GM18951 (cell line): ENCODE measurements at regions not wholly inside any gene's neighbourhood (a gene's known extent, or its start where the extent isn't known, plus 50 kb on each side); places are given as distances from the start of the nearest gene placed in this dataset.
"Not testable (repeated sequence)": the region's sequence is repeated elsewhere in the genome, so short reads cannot be mapped to it uniquely, and the experiment has no call there.

ENCODE experiments used
- POLR2A ChIP-seq: IDR thresholded peaks from 4 replicates; pipeline ENCODE4 v1.6.1; 2011; ENCODE audit warnings: mild to moderate bottlenecking; ENCODE audit not compliant: insufficient read length, insufficient read depth; ENCODE audit errors: extremely low read depth
- in situ Hi-C: fragments of 300-500 bp; cut with MboI; formaldehyde crosslinking; loops from one replicate; pipeline ENCODE4 v1.12.0; 2022; ENCODE audit warnings: low sequenced_read_pairs, mixed read lengths, inconsistent platforms; ENCODE audit not compliant: unreplicated experiment

DNA sequence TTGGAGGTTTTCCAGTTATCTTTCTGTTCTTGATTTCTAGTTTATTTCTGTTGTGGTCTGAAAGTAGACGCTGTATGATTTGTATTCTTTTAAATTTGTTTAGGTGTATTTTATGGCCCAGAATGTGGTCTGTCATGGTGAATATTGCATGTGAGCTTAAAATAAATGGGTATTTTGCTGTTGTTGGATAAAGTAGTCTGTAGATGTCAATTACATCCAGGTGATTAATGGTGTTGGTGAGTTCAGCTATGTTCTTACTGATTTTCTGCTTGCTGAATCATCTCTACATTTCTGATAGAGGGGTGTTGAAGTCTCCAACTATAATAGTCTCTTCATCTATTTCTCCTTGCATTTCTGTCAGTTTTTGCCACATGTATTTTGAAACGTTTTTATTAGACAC is 383.3 kb upstream of the SGO1 start:
- in situ Hi-C loops, result no loop called here
- no peak for TF ChIP-seq POLR2A

DNA sequence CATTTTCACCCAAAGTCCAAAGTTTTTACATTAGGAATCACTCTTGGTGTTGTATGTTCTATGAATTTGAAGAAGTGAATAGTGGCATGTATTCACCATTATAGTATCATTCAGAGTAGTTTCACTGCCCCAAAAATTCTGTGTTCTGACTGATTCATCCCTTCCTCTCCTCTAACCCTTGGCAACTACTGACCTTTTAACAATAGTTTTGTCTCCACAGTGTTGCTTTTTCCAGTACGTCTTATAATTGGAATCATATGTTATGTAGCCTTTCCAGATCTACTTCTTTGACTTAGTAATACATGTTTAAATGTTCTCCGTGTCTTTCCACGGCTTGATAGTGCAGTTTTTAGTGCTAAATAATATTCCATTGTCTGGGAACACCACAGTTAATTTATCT is 379.0 kb upstream of the SGO1 start:
- TF ChIP-seq POLR2A, result no peak
- in situ Hi-C loops, result no loop called here

DNA sequence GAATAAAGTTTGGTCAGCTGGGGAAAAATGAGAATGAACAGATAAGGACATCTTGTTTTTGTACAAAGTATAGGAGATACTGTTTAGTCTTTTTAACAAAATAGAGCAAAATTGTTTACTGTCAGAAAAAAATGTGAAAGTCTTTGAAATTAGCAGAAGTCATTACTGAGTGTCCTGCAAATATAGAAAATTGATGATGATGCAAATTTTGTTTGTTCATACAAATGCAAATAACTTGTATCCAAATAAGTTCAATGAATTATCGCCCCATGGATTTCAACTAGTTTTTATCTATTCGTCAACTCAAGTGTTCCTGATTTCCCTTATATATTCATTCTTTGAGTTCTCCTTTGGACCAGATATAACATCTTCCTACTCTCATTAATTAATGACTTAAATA is 378.0 kb upstream of the SGO1 start:
- in situ Hi-C loops, result no loop called here
- TF ChIP-seq POLR2A, result no peak

DNA sequence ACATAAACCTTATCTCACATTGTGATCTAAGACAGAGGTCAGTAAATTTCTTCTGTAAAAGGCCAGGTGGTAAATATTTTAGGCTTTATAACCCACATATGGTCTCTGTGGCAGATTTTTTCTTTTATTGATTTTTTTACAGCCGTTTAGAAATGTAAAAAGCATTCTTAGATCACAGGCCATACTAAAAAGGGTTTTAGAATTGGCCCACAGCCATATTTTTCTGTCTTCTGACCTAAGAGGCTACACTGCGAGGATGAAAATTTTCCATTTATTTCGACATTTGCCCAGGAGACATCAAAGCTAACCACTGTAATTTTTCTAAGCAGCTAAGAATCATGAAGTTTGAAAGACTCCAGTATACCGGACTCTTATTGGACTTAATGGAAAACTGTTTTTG is 377.2 kb upstream of the SGO1 start:
- in situ Hi-C loops, result no loop called here
- no peak for TF ChIP-seq POLR2A

DNA sequence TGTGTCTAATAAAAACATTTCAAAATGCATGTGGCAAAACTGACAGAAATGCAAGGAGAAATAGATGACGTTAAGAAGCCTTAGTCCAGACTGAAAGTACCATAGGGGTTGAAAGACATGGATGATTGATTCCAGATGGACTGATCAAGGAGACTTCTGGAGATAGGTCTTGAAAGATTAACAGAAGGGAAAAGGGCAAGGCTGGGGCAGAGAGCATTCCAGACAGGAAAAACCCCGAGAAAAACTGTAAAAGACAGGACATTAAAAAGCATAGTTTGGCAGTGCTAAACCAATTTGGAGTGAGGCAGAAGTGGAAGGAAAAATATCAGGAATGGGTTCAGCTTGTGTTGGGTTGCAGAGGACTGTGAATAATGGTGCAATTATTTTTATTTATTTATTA is 375.2 kb upstream of the SGO1 start:
- no peak for TF ChIP-seq POLR2A
- in situ Hi-C loops, result no loop called here

DNA sequence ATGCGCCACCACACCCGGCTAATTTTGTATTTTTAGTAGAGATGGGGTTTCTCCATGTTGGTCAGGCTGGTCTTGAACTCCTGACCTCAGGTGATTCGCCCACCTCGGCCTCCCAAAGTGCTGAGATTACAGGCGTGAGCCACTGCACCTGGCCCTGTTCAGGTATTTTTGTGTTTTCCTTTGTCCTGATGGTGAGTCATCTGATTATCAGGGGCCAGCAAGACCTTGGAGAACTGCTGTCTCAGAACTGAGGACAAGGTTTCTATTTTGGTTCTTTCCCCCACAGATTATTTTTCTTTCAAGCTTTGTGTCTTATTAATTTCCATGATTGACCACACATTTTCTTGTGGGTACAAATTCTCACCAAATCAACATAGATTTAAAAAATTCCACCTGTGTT is 374.4 kb upstream of the SGO1 start:
- in situ Hi-C loops, result not testable (repeated sequence)

DNA sequence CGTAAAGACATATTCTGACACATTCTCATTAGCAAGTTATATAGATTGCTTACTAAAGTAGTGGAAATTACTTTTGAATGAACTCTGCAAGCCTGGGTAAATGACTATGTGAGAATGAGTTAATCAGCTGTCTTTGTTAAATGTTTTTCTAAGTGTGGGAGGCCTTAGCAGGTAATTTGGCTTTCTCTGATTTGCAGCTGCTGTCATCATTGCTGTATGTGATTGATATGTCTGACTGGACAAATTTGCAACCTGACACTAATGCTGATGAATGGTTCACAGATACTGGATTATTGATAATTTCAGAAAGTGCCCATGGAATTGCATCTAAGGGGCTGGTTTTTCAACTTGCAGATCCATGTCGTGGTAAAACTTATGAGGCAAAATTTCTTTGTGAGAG is 372.2 kb upstream of the SGO1 start:
- in situ Hi-C loops, result no loop called here
- no peak for TF ChIP-seq POLR2A

DNA sequence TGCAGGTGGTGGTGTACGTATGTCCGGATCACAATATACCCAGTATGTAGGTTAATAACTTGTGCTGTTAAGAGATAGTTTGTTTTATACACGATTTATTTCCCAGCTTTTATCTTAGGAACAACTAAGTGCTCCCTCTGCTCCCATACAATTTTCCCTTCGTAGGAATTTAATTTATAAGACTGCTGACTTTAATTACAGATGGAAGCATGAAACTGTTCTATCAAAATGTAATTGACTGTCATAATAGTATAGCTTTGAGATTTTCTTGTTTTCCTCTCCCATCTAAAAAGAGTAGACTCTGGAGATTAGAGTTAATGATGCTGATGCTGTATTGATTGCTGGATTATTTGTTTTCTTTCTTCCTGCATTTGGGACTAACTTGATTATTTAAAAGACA is 370.7 kb upstream of the SGO1 start:
- in situ Hi-C loops, result no loop called here

DNA sequence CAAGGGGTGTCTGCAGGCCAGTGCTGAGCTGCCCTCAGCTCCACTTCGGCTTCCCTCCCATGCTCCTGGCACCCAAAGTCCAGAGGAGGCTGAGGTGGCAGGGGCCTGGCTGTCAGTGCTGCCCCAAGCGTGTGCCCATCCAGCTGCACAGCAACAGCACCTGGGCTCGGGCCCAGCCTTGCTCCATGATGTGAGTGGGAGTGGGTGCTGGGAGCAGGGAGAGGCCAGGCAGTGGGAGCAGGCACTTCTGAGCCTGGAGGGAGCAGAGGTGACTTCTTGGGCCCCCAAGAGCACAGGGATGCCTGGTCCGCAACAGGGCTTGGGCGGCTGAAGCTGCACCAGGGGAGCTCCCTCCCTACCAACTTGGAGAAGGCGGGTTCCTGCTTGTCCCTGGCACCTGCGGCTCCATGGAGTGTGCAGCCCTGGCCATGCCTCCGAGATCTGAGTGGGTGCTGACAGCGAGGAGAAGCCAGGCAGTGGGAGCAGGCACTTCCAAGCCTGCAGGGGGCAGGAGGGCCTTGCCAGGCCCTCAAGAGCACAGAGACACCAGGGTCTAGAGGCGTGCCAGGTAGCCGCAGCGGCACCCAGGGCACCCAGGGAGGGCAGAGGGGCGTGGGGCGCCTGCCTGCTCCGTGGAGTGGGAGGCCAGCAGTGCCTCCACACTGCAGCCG is 366.7 kb upstream of the SGO1 start:
- in situ Hi-C loops, result no loop called here
- no peak for TF ChIP-seq POLR2A

More for the DNA sequence above, 370.7 kb upstream of the SGO1 start:
- TF ChIP-seq POLR2A, result no peak

DNA sequence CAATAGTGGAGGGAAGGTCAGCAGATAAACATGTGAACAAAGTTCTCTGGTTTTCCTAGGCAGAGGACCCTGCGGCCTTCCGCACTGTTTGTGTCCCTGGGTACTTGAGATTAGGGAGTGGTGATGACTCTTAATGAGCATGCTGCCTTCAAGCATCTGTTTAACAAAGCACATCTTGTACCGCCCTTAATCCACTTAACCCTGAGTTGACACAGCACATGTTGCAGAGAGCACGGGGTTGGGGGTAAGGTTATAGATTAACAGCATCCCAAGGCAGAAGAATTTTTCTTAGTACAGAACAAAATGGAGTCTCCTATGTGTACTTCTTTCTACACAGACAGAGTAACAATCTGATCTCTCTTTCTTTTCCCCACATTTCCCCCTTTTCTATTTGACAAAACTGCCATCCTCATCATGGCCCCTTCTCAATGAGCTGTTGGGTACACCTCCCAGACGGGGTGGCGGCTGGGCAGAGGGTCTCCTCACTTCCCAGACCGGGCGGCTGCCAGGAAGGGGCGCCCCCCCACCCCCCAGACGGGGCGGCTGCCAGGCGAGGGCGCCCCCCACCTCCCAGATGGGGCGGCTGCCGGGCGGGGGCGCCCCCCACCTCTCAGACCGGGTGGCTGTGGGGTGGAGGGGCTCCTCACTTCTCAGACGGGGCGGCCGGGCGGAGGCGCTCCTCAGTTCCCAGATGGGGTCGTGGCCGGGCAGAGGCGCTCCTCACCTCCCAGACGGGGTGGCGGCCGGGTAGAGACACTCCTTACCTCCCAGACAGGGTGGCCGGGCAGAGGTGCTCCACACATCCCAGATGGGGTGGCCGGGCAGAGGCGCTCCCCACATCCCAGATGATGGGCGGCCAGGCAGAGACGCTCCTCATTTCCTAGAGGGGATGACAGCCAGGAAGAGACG is 361.6 kb upstream of the SGO1 start:
- in situ Hi-C loops, result not testable (repeated sequence)

DNA sequence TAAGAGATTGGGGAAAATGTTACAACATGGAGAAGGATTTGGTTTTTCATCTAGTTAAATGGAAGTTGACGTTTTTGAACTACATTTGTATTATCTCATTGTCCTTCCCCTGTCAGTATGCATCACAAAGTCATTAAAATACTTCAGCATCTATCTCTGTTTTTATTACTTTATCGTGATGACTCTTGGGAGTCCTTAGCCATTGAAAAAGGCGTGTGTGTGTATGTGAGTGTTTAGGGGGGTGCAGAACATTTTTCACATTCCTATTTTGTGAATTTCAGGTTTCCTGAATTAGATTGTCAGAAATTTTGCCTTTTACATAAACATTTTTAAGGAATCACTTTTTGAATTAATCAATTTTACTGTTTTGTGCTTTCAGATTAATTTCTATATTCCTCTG is 360.6 kb upstream of the SGO1 start:
- TF ChIP-seq POLR2A, result no peak
- in situ Hi-C loops, result no loop called here

DNA sequence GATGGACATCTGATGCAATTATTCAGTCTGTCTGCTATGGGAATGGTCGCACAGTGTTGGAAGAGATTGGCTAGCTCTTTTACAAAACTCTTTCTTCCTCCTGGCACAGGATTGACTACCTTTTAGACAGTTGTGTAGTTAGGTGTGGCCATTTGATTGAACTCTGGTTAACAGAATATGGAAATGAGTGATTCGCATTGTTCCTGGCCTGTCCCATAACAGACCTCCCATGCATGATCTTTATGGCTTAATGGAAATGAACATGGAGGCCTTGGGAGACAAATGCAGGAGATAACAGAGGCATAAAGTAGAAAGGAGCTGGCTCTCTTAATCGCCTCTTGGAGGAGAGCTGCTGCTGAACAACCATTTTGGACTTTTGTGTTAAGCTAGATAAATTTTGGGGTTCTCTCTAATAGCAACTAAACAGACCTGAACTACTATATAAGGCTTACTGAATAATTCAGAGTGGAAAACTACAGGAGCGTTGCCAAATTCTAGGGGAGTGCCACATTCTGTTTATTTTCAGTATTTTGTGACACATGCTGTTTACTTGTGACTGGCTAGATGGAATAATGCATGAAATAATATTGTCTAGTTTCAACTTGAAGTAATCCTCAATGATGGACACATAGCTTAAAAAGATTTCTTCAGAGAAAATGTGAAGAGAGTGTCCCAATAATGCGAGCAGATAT is 357.7 kb upstream of the SGO1 start:
- in situ Hi-C loops, result no loop called here
- TF ChIP-seq POLR2A, result no peak

DNA sequence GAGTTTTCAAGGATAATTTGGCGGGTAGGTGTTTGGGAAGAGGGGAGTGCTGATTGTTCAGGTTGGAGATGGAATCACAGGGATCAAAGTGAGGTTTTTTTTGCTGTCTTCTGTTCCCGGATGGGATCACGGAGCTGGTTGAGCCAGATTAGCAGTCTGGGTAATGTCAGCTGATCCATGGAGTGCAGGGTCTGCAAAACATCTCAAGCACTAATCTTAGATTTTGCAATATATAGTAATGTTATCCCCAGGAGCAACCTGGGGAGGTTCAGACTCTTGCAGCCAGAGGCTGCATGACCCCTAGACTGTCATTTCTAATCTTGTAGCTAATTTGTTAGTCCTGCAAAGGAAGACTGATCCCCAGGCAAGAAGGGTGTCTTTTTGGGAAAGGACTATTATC is 354.1 kb upstream of the SGO1 start:
- no peak for TF ChIP-seq POLR2A
- in situ Hi-C loops, result no loop called here

DNA sequence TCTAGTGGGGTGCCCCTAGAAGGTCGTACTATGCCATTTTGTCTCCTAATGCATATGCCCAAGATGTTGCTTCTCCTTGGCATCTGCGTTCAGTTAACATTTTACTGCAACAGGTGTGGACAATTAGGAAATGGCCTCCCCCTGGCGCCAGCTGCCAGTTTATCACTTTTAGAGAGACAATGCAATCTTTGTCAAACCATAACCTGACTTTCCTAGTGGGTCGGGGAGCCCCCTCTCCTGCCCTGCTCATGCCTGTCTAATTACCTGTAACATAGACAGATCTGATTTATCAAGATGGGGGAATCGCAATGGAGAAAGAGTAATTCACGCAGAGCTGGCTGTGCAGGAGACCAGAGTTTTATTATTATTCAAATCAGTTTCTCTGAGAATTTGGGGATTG is 353.7 kb upstream of the SGO1 start:
- in situ Hi-C loops, result no loop called here
- no peak for TF ChIP-seq POLR2A
